Activated CD4-positive, alpha-beta T cell treated with anti-CD3 and anti-CD28 coated beads, Interleukin-2, amount 10 ng/mL, durations not matched to agents 7 days and 5 days (primary cell): ENCODE measurements at regions not wholly inside any gene's neighbourhood (a gene's known extent, or its start where the extent isn't known, plus 50 kb on each side); places are given as distances from the start of the nearest gene placed in this dataset.
"Not testable (repeated sequence)": the region's sequence is repeated elsewhere in the genome, so short reads cannot be mapped to it uniquely, and the experiment has no call there.

ENCODE experiments used
- CTCF ChIA-PET: fragments of 350-600 bp; sonication (Branson Sonifier 250); formaldehyde crosslinking; loops from one replicate; lab custom pipeline; 2021; ENCODE audit warnings: antibody characterized with exemption; lab: Charles Lee
- POLR2A ChIA-PET: fragments of 350-600 bp; sonication (Branson Sonifier 250); formaldehyde crosslinking; loops from one replicate; lab custom pipeline; 2021; ENCODE audit warnings: antibody characterized with exemption; lab: Charles Lee
- DNase-seq: peaks from one replicate; pipeline ENCODE4 v3.0.0-alpha.2; 2020
- H3K27ac Mint-ChIP-seq: one replicate; pipeline ENCODE4 v1.8.0; 2021; ENCODE audit warnings: mild to moderate bottlenecking, moderate library complexity, mixed read lengths
- H3K27me3 Mint-ChIP-seq: one replicate; pipeline ENCODE4 v1.8.0; 2021; ENCODE audit warnings: mixed read lengths
- H3K36me3 Mint-ChIP-seq: one replicate; pipeline ENCODE4 v1.8.0; 2021; ENCODE audit warnings: low read depth, mixed read lengths
- H3K4me1 Mint-ChIP-seq: one replicate; pipeline ENCODE4 v1.8.0; 2021; ENCODE audit warnings: mixed read lengths
- H3K4me3 Mint-ChIP-seq: one replicate; pipeline ENCODE4 v1.8.0; 2021; ENCODE audit warnings: mild to moderate bottlenecking, moderate library complexity, mixed read lengths
- H3K9me3 Mint-ChIP-seq: one replicate; pipeline ENCODE4 v1.8.0; 2021; ENCODE audit warnings: mixed read lengths

DNA sequence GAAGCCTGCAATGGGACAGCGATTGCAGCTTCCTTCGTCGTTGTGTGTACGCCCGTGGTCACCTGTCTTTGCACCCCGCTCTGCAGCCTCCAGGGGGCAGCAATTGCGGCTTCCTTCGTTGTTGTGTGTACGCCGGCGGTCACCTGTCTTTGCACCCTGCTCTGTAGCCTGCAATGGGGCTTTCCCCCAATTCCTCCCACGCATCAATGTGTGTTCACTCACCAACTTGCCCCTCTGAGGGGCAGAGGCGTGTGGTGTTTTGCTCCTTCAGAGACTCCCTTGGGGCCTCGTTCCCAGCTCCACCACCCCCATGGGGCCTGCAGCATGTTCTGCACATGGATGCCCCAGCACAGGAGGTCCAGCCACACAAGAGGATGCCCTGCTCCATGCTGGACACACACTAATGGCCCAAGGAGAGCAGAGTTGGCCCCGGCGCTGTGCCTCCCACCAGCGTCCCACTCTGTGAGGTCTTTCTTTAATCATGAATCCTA, 197.1 kb downstream of the LAT start:
- H3K27ac Mint-ChIP-seq, H3K9me3 Mint-ChIP-seq, DNase-seq, H3K4me1 Mint-ChIP-seq, POLR2A ChIA-PET, H3K36me3 Mint-ChIP-seq, H3K4me3 Mint-ChIP-seq, H3K27me3 Mint-ChIP-seq, CTCF ChIA-PET: not testable (repeated sequence)

DNA sequence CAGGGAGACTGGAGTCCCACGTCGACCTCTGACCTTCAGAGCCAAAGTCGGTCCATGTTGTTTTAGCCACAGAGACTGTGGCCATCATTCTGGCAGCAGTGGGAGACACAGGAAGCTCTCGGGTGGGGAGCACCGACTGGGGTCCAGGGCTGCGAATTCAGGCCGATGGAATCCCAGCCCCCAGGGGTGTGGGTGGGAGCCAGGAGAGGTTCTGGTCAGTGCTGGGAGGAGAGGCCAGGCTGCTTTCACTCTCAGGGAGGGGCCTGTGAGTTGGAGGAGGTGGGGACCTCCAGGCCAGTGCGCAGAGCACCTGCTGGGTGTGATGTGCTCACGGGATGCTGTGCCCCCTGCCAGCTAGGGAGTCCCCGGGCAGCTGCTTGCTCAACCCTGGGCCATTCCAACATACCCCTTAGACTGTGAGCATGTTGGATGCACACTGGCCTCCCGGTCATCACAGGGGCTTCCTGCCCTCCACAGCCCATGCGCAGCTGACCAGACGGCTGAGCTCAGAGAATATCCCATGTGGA, 196.5 kb downstream of the LAT start:
- H3K27me3 Mint-ChIP-seq, H3K27ac Mint-ChIP-seq, CTCF ChIA-PET, H3K4me1 Mint-ChIP-seq, H3K36me3 Mint-ChIP-seq, DNase-seq, H3K4me3 Mint-ChIP-seq, POLR2A ChIA-PET, H3K9me3 Mint-ChIP-seq: not testable (repeated sequence)

DNA sequence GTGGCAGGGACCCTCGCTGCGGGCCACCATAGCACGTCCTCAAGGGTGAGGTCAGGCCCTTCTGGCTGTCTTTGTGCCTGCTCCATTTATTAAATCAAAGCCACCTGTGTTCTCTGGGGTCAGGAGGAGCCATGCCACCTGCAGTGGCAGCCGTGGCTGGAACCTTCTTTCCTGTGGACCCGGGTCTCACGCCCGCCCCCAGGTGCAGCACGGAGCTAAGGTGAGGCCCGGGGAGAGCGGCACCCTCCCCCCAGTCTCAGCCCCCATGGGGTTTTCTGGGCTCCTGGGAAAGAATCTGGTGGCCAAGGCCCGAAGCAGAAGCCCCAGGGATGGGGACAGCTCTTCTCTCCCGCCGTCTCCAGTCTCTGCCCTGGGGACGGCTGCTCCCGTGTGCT, 195.4 kb downstream of the LAT start:
- H3K36me3 Mint-ChIP-seq, H3K27ac Mint-ChIP-seq, H3K4me3 Mint-ChIP-seq, DNase-seq, H3K4me1 Mint-ChIP-seq, POLR2A ChIA-PET, H3K27me3 Mint-ChIP-seq, CTCF ChIA-PET, H3K9me3 Mint-ChIP-seq: not testable (repeated sequence)

DNA sequence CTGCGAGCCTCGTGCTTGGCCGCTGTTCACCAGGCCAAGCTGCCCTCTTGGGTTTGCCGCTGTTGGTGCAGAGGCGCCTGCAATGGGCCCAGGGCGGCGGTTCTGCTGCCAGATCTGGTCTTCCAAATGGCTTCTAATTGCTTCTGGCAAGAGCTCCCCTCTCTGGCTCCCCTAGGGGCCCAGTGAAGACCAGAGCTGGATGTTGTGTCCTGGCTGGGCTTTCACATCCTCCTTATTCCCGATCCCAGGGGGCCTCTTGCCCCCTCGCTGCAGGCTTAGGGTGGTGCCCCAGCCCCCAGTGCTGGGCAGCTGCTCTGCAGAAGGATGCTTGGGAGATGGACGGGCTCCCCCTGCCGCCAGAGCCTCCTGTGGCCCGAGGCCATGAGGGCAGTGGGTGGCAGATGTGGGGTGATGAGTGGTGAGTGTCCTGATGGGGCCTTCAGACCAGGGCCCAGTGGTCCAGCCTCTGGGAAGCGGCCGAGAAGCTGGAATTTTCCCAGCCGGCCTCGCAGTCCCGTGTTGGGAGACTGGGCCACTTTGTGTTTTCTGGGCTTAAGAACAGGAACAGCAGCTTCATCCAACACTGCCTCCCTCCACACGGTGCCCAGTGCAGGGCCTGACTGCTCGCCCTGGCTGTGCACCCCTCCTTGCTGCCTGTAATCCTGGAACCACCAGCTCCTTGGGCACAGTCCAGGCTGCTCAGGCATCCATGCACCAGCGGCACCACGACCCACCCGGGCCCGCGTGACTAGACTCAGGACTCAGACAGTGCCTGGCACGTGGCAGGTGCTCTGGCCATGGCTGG, 194.8 kb downstream of the LAT start:
- H3K36me3 Mint-ChIP-seq, H3K4me1 Mint-ChIP-seq, H3K9me3 Mint-ChIP-seq, POLR2A ChIA-PET, H3K27ac Mint-ChIP-seq, H3K4me3 Mint-ChIP-seq, H3K27me3 Mint-ChIP-seq, DNase-seq: not testable (repeated sequence)
- CTCF ChIA-PET: interaction anchor here (0.9 kb wide), 1 partner anchor 11 kb away, joined by 3 read pairs; no protein-coding TSS in a partner anchor

DNA sequence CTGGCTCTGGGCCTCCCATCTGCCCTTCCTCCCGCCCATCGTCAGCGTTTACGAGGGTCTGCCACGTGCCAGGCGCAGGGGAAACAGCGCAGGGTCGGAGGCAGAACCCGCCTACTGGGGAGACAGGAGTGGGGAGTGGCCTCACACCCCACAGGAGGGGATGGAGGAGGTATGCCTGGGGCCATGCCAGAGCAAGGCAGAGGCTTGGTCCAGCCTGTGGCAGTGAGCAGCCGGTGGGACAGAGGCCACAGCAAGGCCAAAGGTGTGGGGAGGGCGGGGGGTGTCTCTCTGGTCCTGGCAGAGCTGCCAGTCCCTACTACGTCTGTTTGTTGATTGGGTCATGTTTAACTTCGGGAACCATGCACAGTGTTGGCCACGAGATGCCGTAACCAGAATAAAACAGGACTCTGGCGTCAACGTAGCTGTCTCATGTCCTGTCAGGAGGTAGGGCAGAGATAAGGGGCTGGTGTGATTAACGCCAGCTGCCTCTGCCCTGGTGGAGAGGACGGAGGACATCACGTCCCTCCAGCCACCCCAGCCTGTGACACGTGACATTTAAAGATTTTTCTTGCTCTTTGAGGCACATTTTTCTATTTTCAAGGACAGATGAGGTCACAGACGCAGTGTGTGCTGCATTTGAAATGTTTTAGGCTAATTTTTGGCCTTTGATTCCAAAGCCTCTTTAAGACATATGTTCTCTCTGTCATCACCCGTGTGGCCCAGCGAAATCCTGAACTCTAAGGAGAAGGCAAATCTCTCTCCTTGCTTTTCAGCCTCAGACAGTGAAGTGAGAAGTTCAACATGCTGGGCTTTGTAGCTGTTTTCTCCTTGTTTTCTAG, 193.3 kb downstream of the LAT start:
- H3K27ac Mint-ChIP-seq, POLR2A ChIA-PET, CTCF ChIA-PET, H3K4me3 Mint-ChIP-seq, DNase-seq, H3K9me3 Mint-ChIP-seq, H3K36me3 Mint-ChIP-seq, H3K4me1 Mint-ChIP-seq, H3K27me3 Mint-ChIP-seq: not testable (repeated sequence)

DNA sequence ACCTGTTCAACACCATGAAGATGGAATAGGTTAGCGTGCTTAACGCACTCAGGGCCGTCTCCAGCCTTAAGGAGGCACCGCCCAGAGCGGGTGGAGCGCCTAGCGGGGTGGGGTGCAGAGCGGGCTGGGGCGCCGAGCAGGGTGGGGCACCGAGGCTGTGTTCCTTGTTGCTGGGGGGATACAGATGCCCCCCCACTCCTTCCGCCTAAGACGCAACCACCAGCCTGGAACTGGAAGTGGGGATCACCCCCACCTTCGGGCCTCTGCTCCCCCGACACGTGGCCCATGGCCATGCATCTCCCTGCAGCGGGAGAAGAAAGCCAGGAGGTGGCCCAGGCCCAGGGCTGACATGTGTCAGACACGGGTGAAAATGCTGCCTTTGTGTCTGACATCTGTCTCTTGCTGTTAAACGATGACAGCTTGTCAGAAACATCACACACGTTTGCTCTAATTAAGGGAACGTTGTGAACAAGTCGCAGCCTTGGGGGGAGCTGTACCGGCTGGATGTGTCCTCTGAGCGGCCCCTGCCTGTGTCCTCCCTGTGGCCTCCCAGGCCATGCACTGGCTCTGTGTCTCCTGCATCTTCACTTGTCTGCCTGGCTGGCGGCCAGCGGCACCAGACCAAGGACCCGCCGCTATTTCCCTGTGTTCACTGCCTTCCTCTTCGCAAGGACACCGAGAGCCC, 192.5 kb downstream of the LAT start:
- DNase-seq, H3K4me1 Mint-ChIP-seq, CTCF ChIA-PET, H3K27me3 Mint-ChIP-seq, H3K36me3 Mint-ChIP-seq, H3K27ac Mint-ChIP-seq, H3K9me3 Mint-ChIP-seq, H3K4me3 Mint-ChIP-seq, POLR2A ChIA-PET: not testable (repeated sequence)

DNA sequence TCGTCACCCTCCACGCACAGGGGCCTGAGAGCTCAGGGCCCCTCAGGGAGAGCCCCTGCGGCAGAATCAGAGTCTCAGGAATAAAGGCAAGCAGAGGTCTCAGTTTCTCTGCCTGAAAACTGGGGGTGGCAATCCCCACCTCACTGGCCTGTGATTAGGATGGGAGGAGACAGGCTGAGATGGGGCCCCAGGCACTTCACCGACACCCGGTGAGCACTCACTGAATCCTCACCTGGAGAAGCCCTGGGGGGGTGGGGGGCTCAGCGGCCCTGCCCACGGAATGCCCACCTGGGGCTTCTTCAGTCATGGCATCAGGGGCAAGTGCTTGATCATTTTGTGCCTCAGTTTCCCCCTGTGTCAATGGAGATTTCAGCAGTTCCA, 192.0 kb downstream of the LAT start:
- H3K27me3 Mint-ChIP-seq, H3K4me3 Mint-ChIP-seq, POLR2A ChIA-PET, DNase-seq, H3K9me3 Mint-ChIP-seq, H3K36me3 Mint-ChIP-seq, CTCF ChIA-PET, H3K27ac Mint-ChIP-seq, H3K4me1 Mint-ChIP-seq: not testable (repeated sequence)

DNA sequence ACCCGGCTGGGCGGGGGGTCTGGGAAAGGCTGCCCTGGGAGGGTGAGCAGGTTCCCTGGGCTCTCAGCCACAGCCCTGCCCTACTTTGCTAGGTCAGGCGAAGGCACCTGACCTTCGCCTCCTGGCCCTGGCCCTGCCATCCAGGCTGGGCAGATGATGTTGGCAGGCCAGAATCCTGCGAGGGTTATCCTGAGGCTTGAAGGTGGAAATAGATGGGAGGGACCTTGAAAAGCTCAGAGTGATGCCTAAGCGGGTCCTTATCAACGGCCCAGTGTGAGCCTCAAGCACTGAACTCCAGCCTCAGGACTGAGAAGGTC, 191.3 kb downstream of the LAT start:
- H3K36me3 Mint-ChIP-seq, H3K4me3 Mint-ChIP-seq, POLR2A ChIA-PET, H3K27ac Mint-ChIP-seq, H3K4me1 Mint-ChIP-seq, DNase-seq, CTCF ChIA-PET, H3K9me3 Mint-ChIP-seq, H3K27me3 Mint-ChIP-seq: not testable (repeated sequence)

DNA sequence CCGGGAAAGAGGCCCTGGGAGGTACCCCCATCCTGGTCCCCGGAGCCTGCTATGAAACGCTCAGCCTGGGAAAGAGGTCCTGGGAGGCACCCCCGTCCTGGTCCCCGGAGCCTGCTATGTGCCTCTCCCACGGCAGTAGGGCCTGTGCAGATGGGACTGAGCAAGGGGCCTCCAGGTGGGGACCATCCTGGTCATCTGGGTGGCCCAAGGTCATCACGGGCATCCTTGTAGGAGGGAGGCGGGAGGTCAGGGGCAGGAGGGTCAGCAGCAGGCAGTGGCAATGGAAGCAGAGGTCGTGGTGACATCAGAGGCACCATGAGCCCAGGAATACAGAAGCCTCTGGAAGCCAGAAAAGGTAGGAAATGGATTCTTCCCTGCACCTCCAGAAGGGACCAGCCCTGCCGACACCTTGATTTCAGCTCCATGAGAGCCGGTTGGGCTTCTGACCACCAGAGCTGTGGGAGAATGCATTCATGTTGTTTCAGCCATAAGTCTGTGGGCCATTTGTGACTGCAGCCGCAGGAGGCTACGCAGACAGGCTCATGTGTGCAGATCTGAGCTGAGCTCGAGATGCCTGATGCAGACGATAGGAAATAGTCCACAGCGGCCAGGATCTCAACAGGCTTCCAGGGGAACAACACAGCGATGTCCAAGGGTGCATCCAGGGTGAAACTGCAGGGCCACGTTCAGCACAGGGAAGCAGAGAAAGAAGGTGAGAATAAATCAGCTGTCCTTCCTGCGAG, 190.7 kb downstream of the LAT start:
- H3K9me3 Mint-ChIP-seq, CTCF ChIA-PET, H3K4me1 Mint-ChIP-seq, DNase-seq, H3K27ac Mint-ChIP-seq, POLR2A ChIA-PET, H3K4me3 Mint-ChIP-seq, H3K27me3 Mint-ChIP-seq: not testable (repeated sequence)
- H3K36me3 Mint-ChIP-seq: peaks cover 12% of the 10 kb centered on the region

DNA sequence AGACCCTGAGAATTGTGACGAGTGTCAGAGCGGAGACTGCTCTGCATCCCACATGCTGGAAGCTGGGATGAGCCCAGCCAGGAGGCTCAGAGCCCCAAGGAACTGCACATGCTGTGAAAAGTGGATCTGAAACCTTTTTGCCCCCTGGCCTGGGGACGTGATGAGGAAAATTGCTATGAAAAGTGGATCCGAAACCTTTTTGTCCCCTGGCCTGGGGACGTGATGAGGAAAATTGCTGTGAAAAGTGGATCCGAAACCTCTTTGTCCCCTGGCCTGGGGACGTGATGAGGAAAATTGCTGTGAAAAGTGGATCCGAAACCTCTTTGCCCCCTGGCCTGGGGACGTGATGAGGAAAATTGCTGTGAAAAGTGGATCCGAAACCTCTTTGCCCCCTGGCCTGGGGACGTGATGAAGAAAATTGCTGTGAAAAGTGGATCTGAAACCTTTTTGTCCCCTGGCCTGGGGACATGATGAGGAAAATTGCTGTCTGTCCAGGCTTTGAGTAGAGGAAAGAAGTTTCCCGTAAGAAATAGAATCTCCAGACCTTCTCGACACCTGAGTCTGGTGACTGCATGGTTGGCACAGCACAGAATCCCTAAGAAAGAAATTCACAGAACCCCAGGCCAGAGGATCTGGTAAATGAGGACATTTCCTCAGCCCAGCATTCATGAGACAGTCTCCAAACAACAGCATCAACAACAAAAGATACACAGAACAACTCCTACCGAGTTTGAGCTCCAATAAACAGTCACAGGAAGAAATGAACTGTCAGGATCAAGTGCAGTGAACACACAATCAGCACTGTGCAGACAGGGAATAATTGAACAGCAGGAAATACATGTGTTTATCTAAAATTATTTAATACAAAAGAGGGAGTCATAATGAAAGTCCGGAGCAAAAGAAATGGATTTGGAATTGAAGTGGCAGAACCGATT, 188.8 kb downstream of the LAT start:
- H3K36me3 Mint-ChIP-seq: peaks cover 12% of the 10 kb centered on the region
- CTCF ChIA-PET, DNase-seq, H3K4me1 Mint-ChIP-seq, H3K4me3 Mint-ChIP-seq, H3K27me3 Mint-ChIP-seq, POLR2A ChIA-PET, H3K9me3 Mint-ChIP-seq, H3K27ac Mint-ChIP-seq: not testable (repeated sequence)

DNA sequence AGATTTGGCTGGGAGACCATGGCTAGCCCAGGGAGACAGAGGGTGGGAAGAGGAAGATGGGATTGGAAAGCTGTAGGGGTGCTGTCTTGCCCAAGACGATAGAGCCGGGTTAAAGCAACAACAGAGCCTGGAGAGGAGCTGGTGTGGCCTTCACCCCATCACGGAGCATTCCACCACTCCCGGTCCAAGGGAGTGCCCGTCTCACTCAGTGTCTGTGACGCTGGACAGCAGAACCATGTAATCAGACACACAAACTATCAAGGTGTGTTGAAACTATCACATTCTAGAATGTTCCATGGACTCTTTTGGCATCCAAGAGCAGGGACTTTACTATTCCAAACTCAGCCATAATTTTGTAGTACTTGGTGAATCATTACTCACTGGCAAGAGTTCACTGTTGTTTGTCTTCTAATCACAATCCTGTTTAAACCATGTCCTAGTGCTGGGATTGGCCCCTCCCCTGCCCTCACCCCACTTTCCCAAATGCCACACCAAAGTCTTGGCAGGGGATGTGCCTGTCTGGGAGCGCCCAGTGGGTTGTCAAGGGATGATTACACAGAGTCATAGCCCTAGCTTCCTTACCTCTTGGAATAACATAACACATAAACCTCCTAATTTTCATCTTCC, 187.4 kb downstream of the LAT start:
- H3K27me3 Mint-ChIP-seq, H3K27ac Mint-ChIP-seq, H3K4me3 Mint-ChIP-seq, H3K9me3 Mint-ChIP-seq, POLR2A ChIA-PET, H3K4me1 Mint-ChIP-seq, DNase-seq, CTCF ChIA-PET: not testable (repeated sequence)
- peaks cover 12% of the 10 kb centered on the region for H3K36me3 Mint-ChIP-seq
